ENCODE measurements at regions not wholly inside any gene's neighbourhood (a gene's known extent, or its start where the extent isn't known, plus 50 kb on each side); places are given as distances from the start of the nearest gene placed in this dataset.

DNA sequence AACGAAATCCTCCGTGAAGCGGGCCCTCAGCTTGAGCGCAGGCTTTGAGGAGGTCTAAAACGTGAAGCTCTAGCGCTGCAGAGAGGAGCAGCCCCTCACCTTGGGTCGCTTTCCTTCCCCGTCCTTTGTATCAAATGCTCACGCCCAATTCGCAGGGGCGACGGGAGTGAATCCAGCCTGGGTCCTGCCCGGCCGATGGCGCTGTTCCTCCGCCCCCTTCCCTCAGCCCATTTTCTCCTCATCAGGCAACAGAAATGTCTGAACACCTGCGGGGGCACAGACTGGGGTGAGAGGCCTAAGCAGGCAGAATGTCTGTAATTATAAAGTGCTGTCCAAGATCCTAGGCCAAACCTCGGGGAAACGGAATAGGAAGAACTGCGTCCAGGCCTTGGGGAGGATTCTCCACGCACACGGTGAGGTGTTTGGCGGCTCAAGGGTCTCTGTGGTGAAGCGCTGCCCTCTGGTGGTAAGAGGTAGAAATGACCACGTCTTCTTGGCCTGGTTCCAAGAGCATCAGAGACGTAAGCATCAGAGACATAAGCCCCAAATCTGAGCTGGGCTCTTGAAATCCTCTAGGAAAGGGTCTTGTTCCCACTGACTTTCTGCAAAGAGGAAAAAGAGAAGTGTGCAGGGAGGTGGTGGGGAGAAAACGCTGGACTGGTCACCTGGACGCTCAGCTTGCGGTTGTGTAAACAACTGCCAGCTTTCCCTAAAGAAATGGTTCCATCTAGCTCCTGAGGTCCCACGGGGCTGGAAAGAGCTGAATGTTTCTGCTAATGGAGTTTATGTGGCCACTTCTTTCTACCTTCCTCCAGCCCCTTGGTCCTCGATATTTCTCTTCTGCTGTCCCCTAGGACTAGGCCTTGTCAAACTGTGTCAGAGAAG lies 92.1 kb upstream of the CD53 start:
- DNase-seq (ENCODE audit: low read depth in 1 of 2, low spot score in 1 of 2): peak; percentile 73 to 76
- Histone ChIP-seq H3K4me3 (replicated peaks; ENCODE audit: insufficient read depth, low read length) (no peak overlapping the region), H3K27me3 (ENCODE audit: insufficient read depth, poor library complexity, severe bottlenecking) (no peaks in the 10 kb centered on the region), H3K27ac (replicated peaks) (no peak overlapping the region)
- TF ChIP-seq CTCF (IDR thresholded peaks at IDR 0.05; ENCODE audit: insufficient read depth, low read length) (peak; percentile 54), POLR2AphosphoS5 (IDR thresholded peaks at IDR 0.05; ENCODE audit: low read depth) (0 out of 2 replicates have a peak, but pooled peaks have one; percentile 68), REST (IDR thresholded peaks at IDR 0.05; ENCODE audit: insufficient replicate concordance, low read depth) (no peak)

- TF ChIP-seq GABPA (IDR thresholded peaks at IDR 0.05; ENCODE audit: low read depth): no peak
- no peak for TF ChIP-seq REST (IDR thresholded peaks at IDR 0.05; ENCODE audit: insufficient replicate concordance, low read depth)
- TF ChIP-seq SPI1 (IDR thresholded peaks at IDR 0.05; ENCODE audit: borderline replicate concordance, low read depth): no peak
- TF ChIP-seq POLR2AphosphoS5 (IDR thresholded peaks at IDR 0.05; ENCODE audit: low read depth): no peak
- no peak for TF ChIP-seq CTCF (IDR thresholded peaks at IDR 0.05; ENCODE audit: insufficient read depth, low read length)
- DNase-seq (ENCODE audit: low read depth in 1 of 2, low spot score in 1 of 2): no peak
- Histone ChIP-seq H3K4me3 (replicated peaks; ENCODE audit: insufficient read depth, low read length) (no peak overlapping the region), H3K27me3 (ENCODE audit: insufficient read depth, poor library complexity, severe bottlenecking) (no peaks in the 10 kb centered on the region), H3K27ac (replicated peaks) (no peak overlapping the region)
Measured at GRCh38 chr1:110779636-110780035, 93.3 kb upstream of the CD53 start.

DNA sequence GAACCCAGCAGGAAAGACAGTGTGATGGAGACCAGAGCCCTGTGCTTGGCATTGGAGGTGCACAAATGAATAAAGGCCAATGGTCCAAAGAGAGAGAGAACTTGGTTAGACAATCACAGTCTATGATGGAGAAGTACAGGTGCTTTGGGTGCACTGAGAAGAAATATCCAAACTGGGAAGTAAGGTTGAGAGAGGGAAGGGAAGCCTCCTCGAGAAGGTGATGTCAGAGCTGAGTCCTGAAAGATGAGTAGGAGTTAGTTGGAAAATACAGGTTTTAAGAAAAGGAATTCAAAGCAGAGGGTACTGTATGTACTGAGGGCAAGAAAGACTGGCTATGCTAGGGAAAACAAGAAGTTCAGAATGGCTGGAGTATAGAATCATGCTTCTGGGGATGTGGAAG lies 94.1 kb upstream of the CD53 start:
- no peak for DNase-seq (ENCODE audit: low read depth in 1 of 2, low spot score in 1 of 2)
- no peak for TF ChIP-seq GABPA (IDR thresholded peaks at IDR 0.05; ENCODE audit: low read depth)
- TF ChIP-seq CTCF (IDR thresholded peaks at IDR 0.05; ENCODE audit: insufficient read depth, low read length): no peak
- no peak for TF ChIP-seq POLR2AphosphoS5 (IDR thresholded peaks at IDR 0.05; ENCODE audit: low read depth)
- TF ChIP-seq SPI1 (IDR thresholded peaks at IDR 0.05; ENCODE audit: borderline replicate concordance, low read depth): no peak
- TF ChIP-seq REST (IDR thresholded peaks at IDR 0.05; ENCODE audit: insufficient replicate concordance, low read depth): no peak
- Histone ChIP-seq H3K4me3 (replicated peaks; ENCODE audit: insufficient read depth, low read length) (no peak overlapping the region), H3K27ac (replicated peaks) (no peak overlapping the region), H3K27me3 (ENCODE audit: insufficient read depth, poor library complexity, severe bottlenecking) (no peaks in the 10 kb centered on the region)

Measured in HL-60 (cell line).